ENCODE measurements at regions not wholly inside any gene's neighbourhood (a gene's known extent, or its start where the extent isn't known, plus 50 kb on each side); places are given as distances from the start of the nearest gene placed in this dataset.

DNA sequence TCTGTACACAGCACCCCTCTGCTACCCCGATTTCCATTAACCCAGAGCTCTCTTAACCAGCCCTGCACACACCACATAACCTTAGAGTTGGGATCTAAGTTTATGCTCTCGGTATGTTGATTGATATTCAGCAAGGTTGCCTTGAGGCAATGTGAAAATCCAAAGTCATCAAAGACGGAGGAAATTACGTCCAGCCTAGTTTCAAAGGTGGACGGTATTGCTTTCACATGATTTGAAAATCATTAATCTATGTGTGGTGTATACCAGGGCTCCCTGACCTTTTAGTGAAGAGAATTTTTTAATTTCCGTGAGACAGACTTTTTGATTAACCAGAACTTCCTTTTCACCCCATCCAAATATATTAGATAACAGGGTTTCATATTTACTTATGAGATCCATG lies 272.5 kb upstream of the LCORL start:
- no peak for FAIRE-seq

DNA sequence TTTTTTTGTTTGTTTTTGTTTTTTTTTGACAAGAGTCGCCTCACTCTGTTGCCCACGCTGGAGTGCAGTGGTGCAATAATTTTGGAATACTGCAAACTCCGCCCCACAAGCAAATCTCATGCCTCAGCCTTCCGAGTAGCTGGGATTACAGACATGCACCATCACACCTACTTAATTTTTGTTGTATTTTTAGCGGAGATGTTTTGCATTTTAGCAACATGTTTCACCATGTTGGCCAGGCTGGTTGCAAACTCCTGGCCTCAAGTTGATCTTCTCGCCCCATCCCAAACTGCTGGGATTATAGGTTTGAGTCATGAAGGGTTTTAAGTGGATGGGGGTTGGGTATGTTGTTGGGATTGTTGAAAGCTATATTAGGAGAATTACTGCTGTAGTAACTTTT lies 270.9 kb upstream of the LCORL start:
- no peak for FAIRE-seq

GRCh38 chr4:18291981-18292380 lies 270.4 kb upstream of the LCORL start:
- FAIRE-seq, result no peak

DNA sequence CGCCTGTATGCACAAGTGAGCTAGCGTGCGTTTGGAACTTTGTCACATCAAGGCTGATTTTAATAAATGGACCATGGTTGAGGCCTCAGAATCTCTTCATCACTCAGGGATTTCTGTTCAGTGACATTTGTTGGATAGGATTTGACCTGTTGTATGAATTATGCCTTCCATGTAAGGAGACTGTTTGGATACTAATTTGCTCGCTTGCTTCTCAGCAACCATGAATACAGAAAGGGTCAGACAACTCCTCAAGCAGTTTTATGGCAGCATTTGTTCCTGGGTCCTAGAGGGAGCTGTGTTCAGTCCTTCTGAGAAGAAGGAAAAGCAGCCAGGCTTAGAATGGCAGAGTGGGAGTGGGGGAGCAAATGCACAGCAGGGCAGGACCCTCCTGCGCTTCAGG lies 269.7 kb upstream of the LCORL start:
- no peak for FAIRE-seq

GRCh38 chr4:18285357-18285756 lies 263.8 kb upstream of the LCORL start:
- FAIRE-seq, result no peak

- FAIRE-seq, result no peak
These were observed 256.7 kb upstream of the LCORL start for GRCh38 chr4:18278244-18278643.

GRCh38 chr4:18262832-18263231 lies 241.3 kb upstream of the LCORL start:
- FAIRE-seq, result no peak

- FAIRE-seq, result no peak
These were observed 230.5 kb upstream of the LCORL start for GRCh38 chr4:18252052-18252451.

GRCh38 chr4:18250564-18250963 lies 229.0 kb upstream of the LCORL start:
- no peak for FAIRE-seq

- no peak for FAIRE-seq
These were observed 227.1 kb upstream of the LCORL start for GRCh38 chr4:18248611-18249010.

GRCh38 chr4:18247189-18247588 lies 225.6 kb upstream of the LCORL start:
- no peak for FAIRE-seq

DNA sequence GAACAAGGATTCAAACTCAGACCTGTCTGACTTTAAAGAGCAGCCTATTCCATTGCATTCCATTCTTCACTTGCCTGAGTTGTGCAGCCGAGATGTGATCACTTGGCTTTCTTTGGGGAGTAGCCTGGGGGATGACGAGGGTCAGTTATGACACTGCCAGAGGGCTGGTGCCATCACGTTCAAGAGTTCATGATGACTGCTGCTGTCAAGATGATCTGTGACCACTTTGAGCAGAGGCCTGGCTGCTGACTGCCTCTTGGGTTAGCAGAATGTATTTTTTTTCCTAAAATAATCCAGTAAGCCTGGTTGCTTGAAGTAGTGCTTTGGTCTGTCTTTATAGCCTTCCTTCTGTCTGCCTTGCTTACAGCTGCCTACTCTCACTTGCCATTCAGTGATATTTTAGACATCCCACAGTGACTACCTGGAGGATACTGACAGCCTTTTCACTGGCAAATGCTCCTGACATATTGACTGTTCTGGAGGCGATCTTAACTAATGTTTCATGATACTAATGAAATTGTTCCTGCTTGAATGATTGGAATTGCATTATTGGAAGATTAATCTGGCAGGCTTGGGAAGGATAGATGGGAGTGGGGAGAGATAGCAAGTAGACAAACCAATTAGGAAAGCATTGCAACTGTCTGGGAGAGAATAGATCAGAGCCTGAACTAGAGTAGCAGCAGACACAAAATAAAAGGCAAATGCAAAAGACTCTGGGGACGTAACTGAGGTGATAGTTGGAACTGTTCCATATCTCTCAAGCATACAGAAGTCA lies 221.6 kb upstream of the LCORL start:
- FAIRE-seq, result no peak

DNA sequence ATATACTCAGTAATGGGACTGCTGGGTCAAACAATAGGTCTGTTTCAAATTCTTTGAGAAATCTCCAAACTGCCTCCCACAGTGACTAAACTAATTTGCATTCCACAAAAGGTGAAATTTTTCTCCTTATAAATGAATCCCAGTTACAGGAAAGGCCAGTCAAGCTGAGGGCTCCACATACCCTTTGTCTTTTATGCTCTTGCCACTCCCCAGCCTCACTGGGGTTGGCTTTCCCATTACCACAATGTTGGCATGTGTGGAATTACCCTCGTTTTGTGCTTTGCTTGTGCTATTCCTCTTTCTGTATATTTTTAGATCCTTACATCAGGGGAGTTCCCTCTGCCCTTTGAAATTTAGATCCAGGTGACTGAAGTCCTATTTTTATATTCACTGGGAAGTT lies 220.2 kb upstream of the LCORL start:
- FAIRE-seq, result no peak

GRCh38 chr4:18234108-18234507 lies 212.6 kb upstream of the LCORL start:
- FAIRE-seq, result no peak

GRCh38 chr4:18231726-18232125 lies 210.2 kb upstream of the LCORL start:
- FAIRE-seq, result no peak

GRCh38 chr4:18227880-18228279 lies 206.3 kb upstream of the LCORL start:
- no peak for FAIRE-seq

GRCh38 chr4:18214411-18215055 lies 193.0 kb upstream of the LCORL start:
- FAIRE-seq, result no peak

DNA sequence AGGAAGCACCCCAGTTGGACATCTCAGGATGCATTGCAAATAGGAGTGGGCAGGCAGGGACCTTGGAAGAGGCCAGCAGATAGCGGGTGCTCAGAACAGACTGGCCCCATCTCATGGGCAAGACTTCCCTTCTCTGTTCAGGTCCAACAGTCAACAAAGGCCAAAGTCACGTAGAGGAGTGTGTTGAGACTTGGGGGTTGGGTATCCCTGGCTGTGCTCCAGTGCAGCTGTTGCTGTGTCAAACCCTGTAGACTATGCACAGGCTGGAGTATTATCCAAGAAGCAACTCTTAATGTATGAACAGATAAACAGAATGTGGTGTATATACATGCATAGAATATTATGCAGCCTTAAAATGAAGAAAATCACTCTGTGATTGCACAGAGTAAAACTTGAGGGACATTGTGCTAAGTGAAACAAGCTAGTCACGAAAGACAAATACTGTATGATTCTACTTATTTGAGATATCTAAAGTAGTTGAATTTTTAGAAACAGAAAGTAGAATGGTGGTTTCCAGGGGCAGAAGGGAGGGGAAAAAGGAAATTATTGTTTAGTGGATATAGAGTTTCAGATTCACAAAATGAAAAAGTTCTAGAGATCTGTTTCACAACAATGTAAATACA lies 192.1 kb upstream of the LCORL start:
- FAIRE-seq, result no peak

GRCh38 chr4:18209448-18209847 lies 187.9 kb upstream of the LCORL start:
- FAIRE-seq, result no peak

DNA sequence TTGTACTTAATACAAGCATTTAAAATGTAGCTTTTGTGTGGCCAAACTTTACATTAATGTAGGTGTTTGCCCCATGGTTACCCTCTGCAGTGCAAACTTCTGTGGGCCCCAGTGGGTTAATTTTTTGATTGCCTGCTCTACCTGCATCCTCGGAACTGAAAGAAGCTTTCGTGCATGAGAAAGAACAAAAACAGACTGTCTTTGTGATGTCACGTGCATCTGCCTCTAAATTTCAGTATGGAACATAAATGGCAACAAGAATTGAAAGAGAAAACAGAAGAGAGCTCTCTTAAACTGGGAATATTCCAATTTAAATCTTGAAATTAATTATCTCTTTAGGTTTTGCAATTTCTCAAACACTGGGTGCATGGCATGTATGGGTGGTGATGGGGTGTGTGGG lies 182.4 kb upstream of the LCORL start:
- FAIRE-seq, result no peak

DNA sequence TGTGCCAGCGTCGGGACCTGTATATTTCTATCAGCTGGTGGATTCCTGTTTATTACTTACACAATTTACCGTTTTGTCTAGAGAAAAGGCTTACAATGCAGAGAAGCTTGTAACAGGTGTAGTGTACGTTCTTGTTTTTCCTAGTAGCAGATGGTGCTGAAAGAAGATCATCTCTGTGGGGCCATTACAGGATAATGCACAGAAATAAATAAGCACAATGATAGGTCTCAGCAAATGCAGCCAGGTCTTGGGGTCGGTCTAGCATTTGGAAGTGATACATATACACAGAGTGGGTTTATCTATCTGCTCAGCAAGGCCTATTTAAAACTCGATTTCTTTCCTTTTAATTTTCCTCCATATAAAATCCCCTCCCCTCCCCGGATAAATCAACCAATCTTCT lies 180.9 kb upstream of the LCORL start:
- FAIRE-seq, result no peak

GRCh38 chr4:18201885-18202284 lies 180.3 kb upstream of the LCORL start:
- no peak for FAIRE-seq

DNA sequence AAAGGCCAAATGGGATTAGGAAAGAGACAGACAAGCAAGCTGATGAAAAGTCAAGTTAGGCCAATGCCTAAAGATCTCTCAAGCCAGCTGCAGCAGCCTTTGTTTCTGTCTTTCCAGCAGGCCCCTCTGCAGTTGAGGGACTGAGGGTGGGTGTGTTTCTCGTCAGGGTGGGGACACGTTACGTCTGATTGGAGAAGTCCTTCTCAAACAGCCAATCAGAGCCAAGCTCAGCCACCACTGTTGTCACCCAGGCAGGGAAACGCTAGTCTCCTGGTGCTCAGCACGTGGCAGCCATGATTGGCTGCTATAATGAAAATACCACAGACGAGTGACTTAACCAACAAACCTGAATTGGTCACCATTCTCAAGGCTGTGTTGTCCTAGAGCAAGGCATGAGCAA lies 177.1 kb upstream of the LCORL start:
- no peak for FAIRE-seq

GRCh38 chr4:18197467-18197866 lies 175.9 kb upstream of the LCORL start:
- no peak for FAIRE-seq

Data from endometrium (tissue), 2 donors.